Astrocyte of the spinal cord (primary cell): ENCODE measurements at regions not wholly inside any gene's neighbourhood (a gene's known extent, or its start where the extent isn't known, plus 50 kb on each side); places are given as distances from the start of the nearest gene placed in this dataset.

Experiments used
- DNase-seq: peaks from one replicate; pipeline ENCODE4 v3.0.0; 2011; ENCODE audit warnings: low read depth, low spot score
- H3K4me3 ChIP-seq: 2 replicates; pipeline ENCODE4 v1.5.1; 2011; ENCODE audit warnings: low read depth, mild to moderate bottlenecking, low read length, moderate library complexity
- in situ Hi-C: cut with HindIII; loops from 2 replicates; pipeline ENCODE4 v1.10.0; 2017; ENCODE audit warnings: low sequenced_read_pairs
- TF ChIP-seq, protein P1 (sequence below): IDR thresholded peaks from 2 replicates; pipeline ENCODE4 v1.5.1; 2012; ENCODE audit warnings: low read depth, mild to moderate bottlenecking, low read length, inconsistent platforms

DNA sequence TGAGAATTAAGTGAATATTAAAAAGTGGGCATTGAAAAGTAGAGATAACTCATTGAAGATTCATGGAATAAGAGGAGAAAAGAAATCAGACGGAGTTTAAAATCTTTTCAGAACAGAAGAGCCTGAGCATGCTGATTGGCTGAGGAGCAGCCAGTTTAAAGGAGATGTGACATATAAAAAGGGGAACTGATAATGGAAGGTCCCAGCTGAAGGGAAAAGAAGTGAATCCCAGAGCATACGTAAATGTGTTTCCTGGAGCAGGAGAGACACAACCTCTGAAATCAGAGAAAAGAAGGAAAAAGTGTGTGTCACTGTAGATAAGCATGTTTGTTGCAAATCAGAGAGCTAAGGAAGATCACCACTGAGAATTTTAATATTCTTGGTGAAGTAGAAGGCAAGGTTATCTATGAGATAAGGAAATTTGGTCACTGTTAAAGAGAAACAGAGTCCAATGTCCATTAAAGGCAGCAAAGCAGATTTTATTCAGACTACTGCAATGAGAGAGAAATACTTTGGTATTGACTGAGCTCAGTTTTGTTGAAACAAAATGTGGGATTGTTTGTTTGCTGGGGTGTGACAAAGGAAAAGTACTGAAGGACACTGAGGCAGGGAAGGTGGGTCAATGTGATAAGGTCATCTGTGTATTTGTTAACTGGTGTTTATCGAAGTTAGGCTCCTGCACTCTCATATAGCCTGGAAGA is 84.6 kb upstream of the WDR72 start:
- no peak overlapping the region for H3K4me3 ChIP-seq
- no peak for DNase-seq
- in situ Hi-C loops = no loop called here
- TF ChIP-seq, protein P1, sequence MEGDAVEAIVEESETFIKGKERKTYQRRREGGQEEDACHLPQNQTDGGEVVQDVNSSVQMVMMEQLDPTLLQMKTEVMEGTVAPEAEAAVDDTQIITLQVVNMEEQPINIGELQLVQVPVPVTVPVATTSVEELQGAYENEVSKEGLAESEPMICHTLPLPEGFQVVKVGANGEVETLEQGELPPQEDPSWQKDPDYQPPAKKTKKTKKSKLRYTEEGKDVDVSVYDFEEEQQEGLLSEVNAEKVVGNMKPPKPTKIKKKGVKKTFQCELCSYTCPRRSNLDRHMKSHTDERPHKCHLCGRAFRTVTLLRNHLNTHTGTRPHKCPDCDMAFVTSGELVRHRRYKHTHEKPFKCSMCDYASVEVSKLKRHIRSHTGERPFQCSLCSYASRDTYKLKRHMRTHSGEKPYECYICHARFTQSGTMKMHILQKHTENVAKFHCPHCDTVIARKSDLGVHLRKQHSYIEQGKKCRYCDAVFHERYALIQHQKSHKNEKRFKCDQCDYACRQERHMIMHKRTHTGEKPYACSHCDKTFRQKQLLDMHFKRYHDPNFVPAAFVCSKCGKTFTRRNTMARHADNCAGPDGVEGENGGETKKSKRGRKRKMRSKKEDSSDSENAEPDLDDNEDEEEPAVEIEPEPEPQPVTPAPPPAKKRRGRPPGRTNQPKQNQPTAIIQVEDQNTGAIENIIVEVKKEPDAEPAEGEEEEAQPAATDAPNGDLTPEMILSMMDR = no peak

DNA sequence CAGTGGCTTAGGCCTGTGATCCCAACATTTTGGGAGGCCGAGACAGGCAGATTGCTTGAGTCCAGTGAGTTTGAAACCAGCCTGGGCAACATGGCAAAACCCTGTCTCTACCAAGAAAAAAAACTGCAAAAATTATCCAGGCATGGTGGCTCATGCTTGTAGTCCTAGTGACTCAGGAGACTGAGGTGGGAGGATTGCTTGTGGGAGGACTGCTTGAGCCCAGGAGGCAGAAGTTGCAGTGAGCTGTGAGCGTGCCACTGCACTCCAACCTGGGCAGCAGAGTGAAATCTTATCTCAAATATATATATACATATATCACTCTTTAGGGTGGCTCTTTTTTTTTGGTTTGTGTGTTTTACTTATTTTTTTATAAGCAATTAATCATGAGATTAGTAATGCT is 83.7 kb upstream of the WDR72 start:
- TF ChIP-seq, protein P1 = no peak
- H3K4me3 ChIP-seq = no peak overlapping the region
- DNase-seq = no peak
- in situ Hi-C loops = no loop called here

- in situ Hi-C loops = no loop called here
- no peak overlapping the region for H3K4me3 ChIP-seq
- TF ChIP-seq, protein P1 = no peak
- no peak for DNase-seq
Measured at GRCh38 chr15:53841651-53842050, 82.2 kb upstream of the WDR72 start.

DNA sequence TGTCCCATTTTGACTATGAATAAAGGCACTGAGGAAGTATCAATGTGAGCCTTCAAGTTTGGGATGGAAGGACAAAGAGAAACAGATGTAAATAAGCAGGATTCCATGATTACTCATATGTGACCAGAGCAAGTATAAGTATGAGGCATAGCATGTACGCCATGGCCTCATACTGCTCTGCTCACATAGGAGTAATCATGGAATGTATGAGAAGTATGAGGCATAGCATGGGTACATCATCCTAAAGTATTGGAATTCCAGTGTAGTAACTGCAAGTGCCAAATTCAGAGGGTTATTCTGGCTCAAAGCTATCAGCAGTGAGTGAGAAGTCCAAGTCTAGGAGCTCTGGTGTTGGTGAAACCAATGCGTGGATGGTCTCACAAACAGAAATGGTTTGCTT is 81.2 kb upstream of the WDR72 start:
- DNase-seq = no peak
- TF ChIP-seq, protein P1 = no peak
- H3K4me3 ChIP-seq = no peak overlapping the region
- in situ Hi-C loops = no loop called here

- in situ Hi-C loops = no loop called here
- TF ChIP-seq, protein P1 = no peak
- no peak overlapping the region for H3K4me3 ChIP-seq
- DNase-seq = no peak
Measured at GRCh38 chr15:53837263-53837662, 77.8 kb upstream of the WDR72 start.

GRCh38 chr15:53836618-53837017 is 77.2 kb upstream of the WDR72 start:
- no peak overlapping the region for H3K4me3 ChIP-seq
- no peak for DNase-seq
- in situ Hi-C loops = no loop called here
- TF ChIP-seq, protein P1 = no peak
